ENCODE measurements at regions not wholly inside any gene's neighbourhood (a gene's known extent, or its start where the extent isn't known, plus 50 kb on each side); places are given as distances from the start of the nearest gene placed in this dataset.
A peak's percentile ranks its signal among the peaks of the same experiment; 100 is the strongest.
"Not testable (repeated sequence)": the region's sequence is repeated elsewhere in the genome, so short reads cannot be mapped to it uniquely, and the experiment has no call there.

GRCh38 chr12:94002925-94003324 is 145.5 kb upstream of the PLXNC1 start:
- H3K36me3 ChIP-seq (ENCODE audit: control insufficient read depth, insufficient read depth, low read length); H3K27ac ChIP-seq (ENCODE audit: low read depth, low read length); H3K27me3 ChIP-seq (ENCODE audit: control insufficient read depth, insufficient read depth, low read length); H3K4me3 ChIP-seq (ENCODE audit: low read depth, low read length); H3K9ac ChIP-seq (ENCODE audit: low read depth, low read length); H3K4me1 ChIP-seq (ENCODE audit: control insufficient read depth, insufficient read depth, low read length); H3K9me3 ChIP-seq (ENCODE audit: control insufficient read depth, insufficient read depth, low read length): not testable (repeated sequence)

- H3K27ac ChIP-seq (ENCODE audit: low read depth, low read length): peak overlapping the region; percentile 35
- H3K36me3 ChIP-seq (ENCODE audit: control insufficient read depth, insufficient read depth, low read length); H3K4me3 ChIP-seq (ENCODE audit: low read depth, low read length); H3K9me3 ChIP-seq (ENCODE audit: control insufficient read depth, insufficient read depth, low read length); H3K27me3 ChIP-seq (ENCODE audit: control insufficient read depth, insufficient read depth, low read length); H3K9ac ChIP-seq (ENCODE audit: low read depth, low read length): not testable (repeated sequence)
- H3K4me1 ChIP-seq (ENCODE audit: control insufficient read depth, insufficient read depth, low read length): peaks cover 16% of the 10 kb centered on the region
Observed at GRCh38 chr12:94007833-94008232, 140.5 kb upstream of the PLXNC1 start.

GRCh38 chr12:94010307-94010706 is 138.1 kb upstream of the PLXNC1 start:
- H3K27me3 ChIP-seq (ENCODE audit: control insufficient read depth, insufficient read depth, low read length): no peaks in the 10 kb centered on the region
- H3K4me3 ChIP-seq (ENCODE audit: low read depth, low read length): no peak overlapping the region; the same call in 1 of the 2 replicates

GRCh38 chr12:94012071-94012470 is 136.3 kb upstream of the PLXNC1 start:
- Histone ChIP-seq H3K27ac (ENCODE audit: low read depth, low read length) (no peak overlapping the region), H3K4me1 (ENCODE audit: control insufficient read depth, insufficient read depth, low read length) (peaks cover 16% of the 10 kb centered on the region), H3K36me3 (ENCODE audit: control insufficient read depth, insufficient read depth, low read length) (no peaks in the 10 kb centered on the region), H3K9me3 (ENCODE audit: control insufficient read depth, insufficient read depth, low read length) (peaks cover 3% of the 10 kb centered on the region; the same call in 1 of the 2 replicates), H3K4me3 (ENCODE audit: low read depth, low read length) (no peak overlapping the region), H3K9ac (ENCODE audit: low read depth, low read length) (no peak overlapping the region), H3K27me3 (ENCODE audit: control insufficient read depth, insufficient read depth, low read length) (no peaks in the 10 kb centered on the region)

More at GRCh38 chr12:94010307-94010706, 138.1 kb upstream of the PLXNC1 start:
- Histone ChIP-seq H3K36me3 (ENCODE audit: control insufficient read depth, insufficient read depth, low read length) (no peaks in the 10 kb centered on the region), H3K9me3 (ENCODE audit: control insufficient read depth, insufficient read depth, low read length) (no peaks in the 10 kb centered on the region; the same call in 1 of the 2 replicates), H3K4me1 (ENCODE audit: control insufficient read depth, insufficient read depth, low read length) (peaks cover 16% of the 10 kb centered on the region), H3K27ac (ENCODE audit: low read depth, low read length) (peak overlapping the region; percentile 45), H3K9ac (ENCODE audit: low read depth, low read length) (no peak overlapping the region)

GRCh38 chr12:94012590-94012989 is 135.8 kb upstream of the PLXNC1 start:
- no peak overlapping the region for H3K27ac ChIP-seq (ENCODE audit: low read depth, low read length)

GRCh38 chr12:94017247-94017646 is 131.1 kb upstream of the PLXNC1 start:
- not testable (repeated sequence) for H3K36me3 ChIP-seq (ENCODE audit: control insufficient read depth, insufficient read depth, low read length); H3K4me1 ChIP-seq (ENCODE audit: control insufficient read depth, insufficient read depth, low read length); H3K4me3 ChIP-seq (ENCODE audit: low read depth, low read length); H3K27ac ChIP-seq (ENCODE audit: low read depth, low read length); H3K27me3 ChIP-seq (ENCODE audit: control insufficient read depth, insufficient read depth, low read length); H3K9ac ChIP-seq (ENCODE audit: low read depth, low read length)
- H3K9me3 ChIP-seq (ENCODE audit: control insufficient read depth, insufficient read depth, low read length): peaks cover 29% of the 10 kb centered on the region

More at GRCh38 chr12:94012590-94012989, 135.8 kb upstream of the PLXNC1 start:
- Histone ChIP-seq H3K9me3 (ENCODE audit: control insufficient read depth, insufficient read depth, low read length) (peaks cover 8% of the 10 kb centered on the region), H3K36me3 (ENCODE audit: control insufficient read depth, insufficient read depth, low read length) (no peaks in the 10 kb centered on the region), H3K9ac (ENCODE audit: low read depth, low read length) (no peak overlapping the region), H3K4me1 (ENCODE audit: control insufficient read depth, insufficient read depth, low read length) (peaks cover 14% of the 10 kb centered on the region), H3K27me3 (ENCODE audit: control insufficient read depth, insufficient read depth, low read length) (no peaks in the 10 kb centered on the region), H3K4me3 (ENCODE audit: low read depth, low read length) (no peak overlapping the region)

GRCh38 chr12:94020335-94020734 is 128.0 kb upstream of the PLXNC1 start:
- no peaks in the 10 kb centered on the region for H3K36me3 ChIP-seq (ENCODE audit: control insufficient read depth, insufficient read depth, low read length)
- no peak overlapping the region for H3K27ac ChIP-seq (ENCODE audit: low read depth, low read length)
- H3K27me3 ChIP-seq (ENCODE audit: control insufficient read depth, insufficient read depth, low read length): no peaks in the 10 kb centered on the region
- H3K4me1 ChIP-seq (ENCODE audit: control insufficient read depth, insufficient read depth, low read length): no peaks in the 10 kb centered on the region
- H3K4me3 ChIP-seq (ENCODE audit: low read depth, low read length): no peak overlapping the region
- no peak overlapping the region for H3K9ac ChIP-seq (ENCODE audit: low read depth, low read length)
- H3K9me3 ChIP-seq (ENCODE audit: control insufficient read depth, insufficient read depth, low read length): peaks cover 38% of the 10 kb centered on the region

- Histone ChIP-seq H3K9me3 (ENCODE audit: control insufficient read depth, insufficient read depth, low read length) (peaks cover 17% of the 10 kb centered on the region), H3K27ac (ENCODE audit: low read depth, low read length) (no peak overlapping the region), H3K4me3 (ENCODE audit: low read depth, low read length) (no peak overlapping the region), H3K27me3 (ENCODE audit: control insufficient read depth, insufficient read depth, low read length) (no peaks in the 10 kb centered on the region), H3K4me1 (ENCODE audit: control insufficient read depth, insufficient read depth, low read length) (peaks cover 7% of the 10 kb centered on the region; the same call in 1 of the 2 replicates), H3K9ac (ENCODE audit: low read depth, low read length) (no peak overlapping the region), H3K36me3 (ENCODE audit: control insufficient read depth, insufficient read depth, low read length) (no peaks in the 10 kb centered on the region)
Observed at GRCh38 chr12:94023879-94024278, 124.5 kb upstream of the PLXNC1 start.

- peaks cover 9% of the 10 kb centered on the region for H3K9me3 ChIP-seq (ENCODE audit: control insufficient read depth, insufficient read depth, low read length)
- H3K27ac ChIP-seq (ENCODE audit: low read depth, low read length): no peak overlapping the region
Observed at GRCh38 chr12:94025068-94025467, 123.3 kb upstream of the PLXNC1 start.

GRCh38 chr12:94025756-94026155 is 122.6 kb upstream of the PLXNC1 start:
- Histone ChIP-seq H3K27me3 (ENCODE audit: control insufficient read depth, insufficient read depth, low read length) (no peaks in the 10 kb centered on the region), H3K9ac (ENCODE audit: low read depth, low read length) (no peak overlapping the region)

More at GRCh38 chr12:94025068-94025467, 123.3 kb upstream of the PLXNC1 start:
- Histone ChIP-seq H3K4me1 (ENCODE audit: control insufficient read depth, insufficient read depth, low read length) (peaks cover 7% of the 10 kb centered on the region; the same call in 1 of the 2 replicates), H3K27me3 (ENCODE audit: control insufficient read depth, insufficient read depth, low read length) (no peaks in the 10 kb centered on the region), H3K36me3 (ENCODE audit: control insufficient read depth, insufficient read depth, low read length) (no peaks in the 10 kb centered on the region), H3K9ac (ENCODE audit: low read depth, low read length) (no peak overlapping the region), H3K4me3 (ENCODE audit: low read depth, low read length) (no peak overlapping the region)

GRCh38 chr12:94026596-94026995 is 121.8 kb upstream of the PLXNC1 start:
- no peaks in the 10 kb centered on the region for H3K36me3 ChIP-seq (ENCODE audit: control insufficient read depth, insufficient read depth, low read length)
- H3K27me3 ChIP-seq (ENCODE audit: control insufficient read depth, insufficient read depth, low read length): no peaks in the 10 kb centered on the region
- peaks cover 7% of the 10 kb centered on the region; the same call in 1 of the 2 replicates for H3K4me1 ChIP-seq (ENCODE audit: control insufficient read depth, insufficient read depth, low read length)
- no peak overlapping the region for H3K9ac ChIP-seq (ENCODE audit: low read depth, low read length)
- no peak overlapping the region for H3K27ac ChIP-seq (ENCODE audit: low read depth, low read length)
- H3K9me3 ChIP-seq (ENCODE audit: control insufficient read depth, insufficient read depth, low read length): peaks cover 9% of the 10 kb centered on the region
- no peak overlapping the region for H3K4me3 ChIP-seq (ENCODE audit: low read depth, low read length)

More at GRCh38 chr12:94025756-94026155, 122.6 kb upstream of the PLXNC1 start:
- no peaks in the 10 kb centered on the region for H3K36me3 ChIP-seq (ENCODE audit: control insufficient read depth, insufficient read depth, low read length)
- H3K9me3 ChIP-seq (ENCODE audit: control insufficient read depth, insufficient read depth, low read length): peaks cover 9% of the 10 kb centered on the region
- no peak overlapping the region for H3K27ac ChIP-seq (ENCODE audit: low read depth, low read length)
- H3K4me1 ChIP-seq (ENCODE audit: control insufficient read depth, insufficient read depth, low read length): peaks cover 7% of the 10 kb centered on the region; the same call in 1 of the 2 replicates
- no peak overlapping the region for H3K4me3 ChIP-seq (ENCODE audit: low read depth, low read length)
